Natural killer cell (primary cell): ENCODE measurements at regions not wholly inside any gene's neighbourhood (a gene's known extent, or its start where the extent isn't known, plus 50 kb on each side); places are given as distances from the start of the nearest gene placed in this dataset.
A peak's percentile ranks its signal among the peaks of the same experiment; 100 is the strongest.

Source experiments
- ATAC-seq, 3 donors: fragments of 150-1000 bp in 2 of 3; fragments of 200-7000 bp in 1 of 3; cut with Tn5 transposase; 1 replicate in 1 of 3; 2 replicates in 2 of 3; pipeline ENCODE4 v1.10.0; 2021; ENCODE audit warnings: mild to moderate bottlenecking in 2 of 3, moderate library complexity in 2 of 3
- DNase-seq, 2 donors: peaks; one replicate each; pipeline versions ENCODE4 v3.0.0 to v3.0.0-alpha.2; 2013 to 2021; ENCODE audit warnings: mixed read lengths in 1 of 2
- H3K27ac ChIP-seq: one replicate; pipeline ENCODE4 v1.5.1; 2013; ENCODE audit warnings: mild to moderate bottlenecking, low read length
- H3K27me3 ChIP-seq: one replicate; pipeline ENCODE4 v1.6.1; 2013; ENCODE audit warnings: low read length; ENCODE audit not compliant: control insufficient read depth, insufficient read depth
- H3K36me3 ChIP-seq: one replicate; pipeline ENCODE4 v1.6.1; 2013; ENCODE audit warnings: low read length; ENCODE audit not compliant: control insufficient read depth, insufficient read depth
- H3K4me1 ChIP-seq: one replicate; pipeline ENCODE4 v1.6.1; 2013; ENCODE audit warnings: low read length; ENCODE audit not compliant: control insufficient read depth, insufficient read depth
- H3K4me3 ChIP-seq: one replicate; pipeline ENCODE4 v1.5.1; 2013; ENCODE audit warnings: low read length
- H3K9me3 ChIP-seq: one replicate; pipeline ENCODE4 v1.6.1; 2013; ENCODE audit warnings: low read length; ENCODE audit not compliant: control insufficient read depth, insufficient read depth
- H3K27ac Mint-ChIP-seq, 2 donors: one replicate each; pipeline ENCODE4 v1.8.0; 2022; ENCODE audit warnings: mild to moderate bottlenecking in 2 of 2, mixed read lengths in 2 of 2, moderate library complexity in 1 of 2
- H3K27me3 Mint-ChIP-seq, 2 donors: one replicate each; pipeline ENCODE4 v1.8.0; 2022; ENCODE audit warnings: low read depth in 2 of 2, mixed read lengths in 2 of 2
- H3K36me3 Mint-ChIP-seq: one replicate; pipeline ENCODE4 v1.8.0; 2022; ENCODE audit warnings: mixed read lengths
- H3K4me1 Mint-ChIP-seq, 2 donors: one replicate each; pipeline ENCODE4 v1.8.0; 2022; ENCODE audit warnings: mixed read lengths in 2 of 2
- H3K4me3 Mint-ChIP-seq: one replicate; pipeline ENCODE4 v1.8.0; 2022; ENCODE audit warnings: mild to moderate bottlenecking, moderate library complexity, mixed read lengths
- H3K9me3 Mint-ChIP-seq, 2 donors: one replicate each; pipeline ENCODE4 v1.8.0; 2022; ENCODE audit warnings: mixed read lengths in 2 of 2
- CTCF ChIP-seq: fragments of 200-600 bp; IDR thresholded peaks from one replicate; pipeline ENCODE4 v1.8.0; 2022; ENCODE audit warnings: antibody characterized with exemption
- WGBS: methylation state at CpG from one replicate; pipeline ENCODE4 v1.1.7; 2013; ENCODE audit warnings: missing lambda C conversion rate; ENCODE audit not compliant: insufficient coverage; 5-methylcytosine and 5-hydroxymethylcytosine counted together
- intact Hi-C: fragments of 100-400 bp; cut with micrococcal nuclease; formaldehyde crosslinking; loops from one replicate; pipeline ENCODE4 v1.14.2; 2022

DNA sequence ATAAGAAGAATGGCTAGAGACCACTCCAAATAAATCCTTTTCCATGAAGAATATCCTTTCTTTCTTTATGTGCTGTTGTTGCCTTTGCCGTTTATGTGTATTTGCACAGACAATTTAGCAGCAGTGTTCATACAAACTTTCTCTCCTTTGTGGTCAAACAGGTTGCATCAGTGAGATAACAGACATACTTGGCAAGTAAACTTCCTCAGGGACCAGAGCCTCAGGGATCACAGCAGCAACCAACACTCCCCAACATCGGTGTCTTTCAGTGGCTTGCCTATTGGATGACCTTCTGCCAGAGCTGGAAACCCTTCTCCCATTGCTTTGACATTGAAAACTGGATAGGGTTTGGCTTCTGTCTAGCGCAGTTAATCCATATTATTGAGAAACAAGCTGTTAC lies 252.2 kb downstream of the BTG1 start:
- intact Hi-C loops: no loop called here
- Mint-ChIP-seq H3K36me3 (no peaks in the 10 kb centered on the region), H3K4me3 (no peak overlapping the region), H3K27ac (no peak overlapping the region), H3K27me3 (peaks cover 7 to 10% of the 10 kb centered on the region in 2 donors), H3K4me1 (peaks cover 0 to under 1% of the 10 kb centered on the region in 2 donors), H3K9me3 (peaks cover 4% of the 10 kb centered on the region in 2 donors)
- Histone ChIP-seq H3K4me1 (no peaks in the 10 kb centered on the region), H3K27me3 (no peaks in the 10 kb centered on the region), H3K4me3 (no peak overlapping the region), H3K9me3 (no peaks in the 10 kb centered on the region), H3K27ac (no peak overlapping the region), H3K36me3 (no peaks in the 10 kb centered on the region)
- ATAC-seq (no peak), DNase-seq (no peak)
- TF ChIP-seq CTCF: no peak
- 96% methylated on average over 3 of the region's 3 CpGs for WGBS

- Histone ChIP-seq H3K4me3 (no peak overlapping the region), H3K36me3 (no peaks in the 10 kb centered on the region), H3K9me3 (no peaks in the 10 kb centered on the region), H3K4me1 (no peaks in the 10 kb centered on the region), H3K27ac (no peak overlapping the region), H3K27me3 (no peaks in the 10 kb centered on the region)
- Mint-ChIP-seq H3K4me3 (no peak overlapping the region), H3K9me3 (peaks cover 4% of the 10 kb centered on the region in 2 donors), H3K36me3 (no peaks in the 10 kb centered on the region), H3K27me3 (peaks cover 7 to 10% of the 10 kb centered on the region in 2 donors), H3K27ac (peak overlapping the region in 1 of 2 donors; percentile 2), H3K4me1 (peaks cover 0 to 5% of the 10 kb centered on the region in 2 donors)
- intact Hi-C loops: no loop called here
- WGBS: 78% methylated on average over 2 of the region's 4 CpGs
- TF ChIP-seq CTCF: no peak
- DNase-seq (no peak), ATAC-seq (no peak)
Measured at GRCh38 chr12:91892081-91892855, 253.4 kb downstream of the BTG1 start.

GRCh38 chr12:91890742-91891141 lies 254.9 kb downstream of the BTG1 start:
- no peak overlapping the region for H3K27ac ChIP-seq
- H3K9me3 ChIP-seq: no peaks in the 10 kb centered on the region
- intact Hi-C loops: no loop called here
- WGBS: 91% methylated on average over 1 of the region's 1 CpG
- Mint-ChIP-seq H3K27me3 (peaks cover 3 to 10% of the 10 kb centered on the region in 2 donors), H3K9me3 (no peaks in the 10 kb centered on the region), H3K4me1 (peaks cover 0 to 5% of the 10 kb centered on the region in 2 donors), H3K27ac (no peak overlapping the region), H3K36me3 (no peaks in the 10 kb centered on the region), H3K4me3 (no peak overlapping the region)
- H3K4me1 ChIP-seq: no peaks in the 10 kb centered on the region
- ATAC-seq (no peak), DNase-seq (no peak)
- H3K4me3 ChIP-seq: no peak overlapping the region
- H3K36me3 ChIP-seq: no peaks in the 10 kb centered on the region
- H3K27me3 ChIP-seq: no peaks in the 10 kb centered on the region
- TF ChIP-seq CTCF: no peak

DNA sequence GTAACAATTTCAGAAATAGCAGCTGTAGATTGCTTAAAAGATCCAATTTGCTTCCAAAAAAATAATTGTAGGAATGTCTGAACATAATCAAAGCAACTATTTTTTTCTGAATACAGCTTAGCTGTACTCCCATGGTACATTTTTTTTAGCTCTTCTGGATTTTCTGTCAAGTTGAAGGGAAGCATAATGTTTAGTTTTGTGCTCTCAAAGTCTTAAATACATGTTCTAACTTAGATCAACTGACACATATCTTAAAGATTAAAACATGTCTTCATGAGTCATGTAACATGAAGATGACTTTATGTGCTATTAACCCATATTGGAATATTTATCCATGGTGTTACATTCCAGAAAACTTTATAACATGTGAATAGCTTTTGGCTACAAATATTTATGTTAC lies 255.7 kb downstream of the BTG1 start:
- H3K27me3 ChIP-seq: no peaks in the 10 kb centered on the region
- no peak overlapping the region for H3K4me3 ChIP-seq
- ATAC-seq (no peak), DNase-seq (no peak)
- peaks cover 0 to 8% of the 10 kb centered on the region in 2 donors for H3K4me1 Mint-ChIP-seq
- no peaks in the 10 kb centered on the region for H3K4me1 ChIP-seq
- peaks cover 3 to 10% of the 10 kb centered on the region in 2 donors for H3K27me3 Mint-ChIP-seq
- H3K9me3 Mint-ChIP-seq: no peaks in the 10 kb centered on the region
- no peak overlapping the region for H3K27ac ChIP-seq
- intact Hi-C loops: no loop called here
- no peak overlapping the region for H3K4me3 Mint-ChIP-seq
- TF ChIP-seq CTCF: no peak
- no peaks in the 10 kb centered on the region for H3K9me3 ChIP-seq
- no peaks in the 10 kb centered on the region for H3K36me3 ChIP-seq
- no peaks in the 10 kb centered on the region for H3K36me3 Mint-ChIP-seq
- H3K27ac Mint-ChIP-seq: no peak overlapping the region
